Thoracic aorta (tissue), 2 donors: ENCODE measurements at regions not wholly inside any gene's neighbourhood (a gene's known extent, or its start where the extent isn't known, plus 50 kb on each side); places are given as distances from the start of the nearest gene placed in this dataset.

Experiments
- ATAC-seq: fragments of 150-250 bp; one replicate; pipeline ENCODE4 v1.8.0; 2017; ENCODE audit warnings: low read depth; ENCODE audit not compliant: insufficient number of reproducible peaks, low FRiP score
- DNase-seq: peaks from one replicate; pipeline ENCODE4 v3.0.0-alpha.2; 2020; ENCODE audit warnings: low spot score
- H3K27ac ChIP-seq, 2 donors: fragments of 200-600 bp; sonication (generic); 1 replicate in 1 of 2; 2 replicates in 1 of 2; pipeline ENCODE4 v1.5.1; 2016; ENCODE audit warnings: mild to moderate bottlenecking in 2 of 2, moderate library complexity in 2 of 2
- H3K27me3 ChIP-seq: fragments of 200-600 bp; sonication (generic); replicated peaks from 2 replicates; pipeline ENCODE4 v1.6.0; 2016; ENCODE audit warnings: mild to moderate bottlenecking; ENCODE audit not compliant: insufficient read depth
- H3K36me3 ChIP-seq: fragments of 200-600 bp; sonication (generic); one replicate; pipeline ENCODE4 v1.5.1; 2016
- H3K4me1 ChIP-seq, 2 donors: fragments of 200-600 bp; sonication (generic); 1 replicate in 1 of 2; 2 replicates in 1 of 2; pipeline versions ENCODE4 v1.5.1 to v1.6.0; 2016; ENCODE audit warnings: low read depth in 2 of 2, mild to moderate bottlenecking in 1 of 2; ENCODE audit not compliant: control insufficient read depth in 1 of 2
- H3K4me3 ChIP-seq: fragments of 200-600 bp; sonication (generic); 2 replicates; pipeline ENCODE4 v1.5.1; 2016; ENCODE audit warnings: mild to moderate bottlenecking
- H3K9me3 ChIP-seq: fragments of 200-600 bp; sonication (generic); 2 replicates; pipeline ENCODE4 v1.5.1; 2016
- TF ChIP-seq, protein P1 (sequence below): fragments of 200-600 bp; sonication (generic); IDR thresholded peaks from one replicate; pipeline ENCODE4 v1.5.1; 2019; ENCODE audit warnings: antibody characterized with exemption

DNA sequence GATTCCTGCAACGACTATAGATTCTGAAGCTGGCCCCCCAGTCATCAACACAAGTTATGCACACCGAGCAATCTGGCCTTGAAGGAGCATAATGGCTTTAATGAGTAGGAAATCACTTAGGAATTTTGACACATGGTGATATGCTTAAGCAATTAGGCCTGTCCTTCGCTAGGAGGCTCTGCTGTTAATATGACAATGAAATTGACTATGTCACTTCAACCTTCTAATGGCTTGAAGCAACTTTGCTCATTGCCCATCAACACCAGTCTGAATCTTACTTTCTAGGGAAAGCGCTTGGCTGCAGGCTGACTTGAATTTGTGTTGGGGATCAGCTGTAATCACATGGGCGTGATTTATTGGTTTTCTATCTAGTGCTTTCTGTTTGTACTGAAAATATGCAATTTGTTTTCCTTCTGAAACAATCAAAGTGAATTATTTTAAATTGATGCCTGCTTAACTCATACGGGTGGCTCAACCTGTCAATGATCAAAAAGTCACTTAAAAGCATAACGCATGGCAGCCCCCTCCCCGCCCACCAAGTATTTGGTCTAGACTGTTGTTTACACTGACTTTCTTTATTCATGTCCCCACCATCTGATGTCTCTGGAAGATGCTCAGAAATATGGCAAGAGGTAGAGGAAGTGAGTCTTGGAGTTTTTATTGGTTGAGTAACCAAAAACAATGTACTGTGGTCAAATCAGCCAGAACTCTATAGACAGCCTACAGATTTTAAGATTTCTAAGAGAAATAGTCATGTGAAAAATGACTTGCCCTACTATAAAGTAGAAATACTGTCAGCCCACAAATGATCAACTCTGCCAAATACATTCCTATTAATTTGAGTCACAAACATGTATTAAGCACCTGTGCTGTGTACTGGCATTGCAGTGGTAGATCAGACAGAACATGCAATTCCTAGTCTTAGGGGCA, 344.9 kb downstream of the RBM43 start:
- TF ChIP-seq, protein P1, sequence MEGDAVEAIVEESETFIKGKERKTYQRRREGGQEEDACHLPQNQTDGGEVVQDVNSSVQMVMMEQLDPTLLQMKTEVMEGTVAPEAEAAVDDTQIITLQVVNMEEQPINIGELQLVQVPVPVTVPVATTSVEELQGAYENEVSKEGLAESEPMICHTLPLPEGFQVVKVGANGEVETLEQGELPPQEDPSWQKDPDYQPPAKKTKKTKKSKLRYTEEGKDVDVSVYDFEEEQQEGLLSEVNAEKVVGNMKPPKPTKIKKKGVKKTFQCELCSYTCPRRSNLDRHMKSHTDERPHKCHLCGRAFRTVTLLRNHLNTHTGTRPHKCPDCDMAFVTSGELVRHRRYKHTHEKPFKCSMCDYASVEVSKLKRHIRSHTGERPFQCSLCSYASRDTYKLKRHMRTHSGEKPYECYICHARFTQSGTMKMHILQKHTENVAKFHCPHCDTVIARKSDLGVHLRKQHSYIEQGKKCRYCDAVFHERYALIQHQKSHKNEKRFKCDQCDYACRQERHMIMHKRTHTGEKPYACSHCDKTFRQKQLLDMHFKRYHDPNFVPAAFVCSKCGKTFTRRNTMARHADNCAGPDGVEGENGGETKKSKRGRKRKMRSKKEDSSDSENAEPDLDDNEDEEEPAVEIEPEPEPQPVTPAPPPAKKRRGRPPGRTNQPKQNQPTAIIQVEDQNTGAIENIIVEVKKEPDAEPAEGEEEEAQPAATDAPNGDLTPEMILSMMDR = no peak
- no peak overlapping the region for H3K27ac ChIP-seq
- no peaks in the 10 kb centered on the region for H3K36me3 ChIP-seq
- DNase-seq (no peak), ATAC-seq (no peak)
- no peaks in the 10 kb centered on the region for H3K9me3 ChIP-seq
- H3K4me1 ChIP-seq = peaks cover 0 to 3% of the 10 kb centered on the region in 2 donors
- no peak overlapping the region for H3K4me3 ChIP-seq
- no peaks in the 10 kb centered on the region for H3K27me3 ChIP-seq

DNA sequence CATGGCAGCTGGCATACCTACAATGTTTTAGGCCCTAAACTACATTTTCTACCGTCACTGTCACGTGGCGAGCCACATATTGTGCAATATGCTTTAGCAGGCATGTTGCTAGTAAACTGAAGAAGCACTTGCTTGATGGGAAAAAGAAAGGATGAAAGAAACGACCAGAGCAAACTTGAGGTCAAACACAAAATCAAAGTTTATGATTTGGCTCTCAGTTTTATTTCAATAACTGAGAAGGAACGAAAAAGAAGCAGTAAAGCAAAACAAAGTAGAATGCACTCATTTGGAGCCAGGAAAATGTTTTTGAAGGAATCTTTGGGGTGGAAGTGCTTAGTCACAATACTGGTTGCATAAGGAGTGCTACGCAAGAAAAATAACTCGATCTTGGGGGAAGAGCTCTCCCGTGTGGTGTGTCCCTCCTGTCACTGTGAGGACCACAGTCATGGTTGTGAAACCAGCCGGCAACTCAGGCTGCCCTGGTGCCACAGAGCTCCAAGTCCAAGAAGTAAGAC, 349.8 kb downstream of the RBM43 start:
- H3K27ac ChIP-seq = peak overlapping the region in 1 of 2 donors; percentile 8
- TF ChIP-seq, protein P1 = no peak

DNA sequence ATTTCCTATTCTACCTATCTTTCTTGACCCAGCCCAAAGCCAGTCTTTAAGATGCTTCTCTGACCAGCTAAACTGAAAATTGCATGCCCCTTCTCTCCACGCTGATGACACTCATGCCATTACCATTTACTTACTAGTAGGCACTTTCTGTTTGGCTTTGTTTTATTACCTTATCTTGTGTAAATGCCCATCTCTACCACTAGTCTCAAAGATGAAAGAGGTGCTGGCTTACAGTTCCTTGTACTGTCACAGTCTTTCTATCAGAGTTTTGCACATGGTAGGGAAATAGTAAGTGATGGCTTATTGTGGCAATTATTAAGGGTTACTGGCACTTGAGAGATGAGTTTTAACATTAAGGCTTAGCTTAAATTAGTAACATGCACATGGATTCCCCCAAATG, 352.1 kb downstream of the RBM43 start:
- Histone ChIP-seq H3K4me3 (no peak overlapping the region), H3K9me3 (no peaks in the 10 kb centered on the region), H3K36me3 (no peaks in the 10 kb centered on the region), H3K27me3 (no peaks in the 10 kb centered on the region), H3K27ac (no peak overlapping the region), H3K4me1 (peaks cover 0 to 3% of the 10 kb centered on the region in 2 donors)
- DNase-seq (no peak), ATAC-seq (no peak)
- TF ChIP-seq, protein P1 = no peak

More for the DNA sequence above, 349.8 kb downstream of the RBM43 start:
- Histone ChIP-seq H3K4me1 (peaks cover 0 to 3% of the 10 kb centered on the region in 2 donors), H3K9me3 (no peaks in the 10 kb centered on the region), H3K36me3 (no peaks in the 10 kb centered on the region), H3K27me3 (no peaks in the 10 kb centered on the region), H3K4me3 (peak overlapping the region; percentile 30)
- ATAC-seq (peak; percentile 75), DNase-seq (no peak)

DNA sequence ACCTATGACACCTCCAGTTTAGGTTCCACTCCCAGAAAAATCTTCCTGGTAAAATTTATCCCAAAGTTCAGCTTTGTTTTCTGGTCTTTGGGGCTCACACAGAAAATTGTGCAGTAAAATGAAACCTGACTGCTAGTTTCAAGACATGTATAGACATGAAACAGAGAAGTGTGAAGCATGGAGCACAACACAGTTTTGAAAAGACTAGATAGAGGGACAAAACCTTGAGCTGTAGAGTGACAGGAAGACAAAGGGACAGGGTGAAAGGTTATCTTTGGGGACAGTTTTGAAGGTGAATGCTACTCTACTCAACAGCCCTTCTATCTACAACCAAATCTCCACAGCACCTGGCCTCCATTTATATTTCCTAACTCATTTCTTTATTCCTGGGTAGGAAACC, 352.6 kb downstream of the RBM43 start:
- no peaks in the 10 kb centered on the region for H3K36me3 ChIP-seq
- no peak overlapping the region for H3K27ac ChIP-seq
- TF ChIP-seq, protein P1 = no peak
- H3K4me1 ChIP-seq = peaks cover 0 to 3% of the 10 kb centered on the region in 2 donors
- ATAC-seq (no peak), DNase-seq (no peak)
- H3K27me3 ChIP-seq = no peaks in the 10 kb centered on the region
- H3K9me3 ChIP-seq = no peaks in the 10 kb centered on the region
- no peak overlapping the region for H3K4me3 ChIP-seq

DNA sequence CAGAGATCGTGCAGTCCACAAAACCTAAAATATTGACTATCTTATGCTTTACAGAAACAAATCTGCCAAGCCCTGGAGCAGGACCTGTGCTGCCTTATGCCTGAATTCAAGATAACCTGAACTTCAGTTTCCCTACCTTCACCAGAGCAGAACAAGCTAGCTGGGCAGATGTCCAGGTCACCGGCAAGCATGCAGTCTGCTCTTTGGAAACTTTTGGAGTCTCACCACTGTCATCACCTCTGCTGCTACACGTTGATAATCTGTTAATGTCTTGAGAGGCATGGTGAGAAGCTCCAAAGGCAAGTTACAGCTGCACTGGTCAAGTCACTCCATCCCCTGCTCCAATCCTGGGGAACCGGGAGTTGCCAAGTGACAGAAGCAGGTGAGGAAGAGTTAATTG, 354.2 kb downstream of the RBM43 start:
- Histone ChIP-seq H3K36me3 (no peaks in the 10 kb centered on the region), H3K27ac (no peak overlapping the region), H3K9me3 (no peaks in the 10 kb centered on the region), H3K4me1 (peaks cover 0 to 3% of the 10 kb centered on the region in 2 donors), H3K27me3 (no peaks in the 10 kb centered on the region), H3K4me3 (no peak overlapping the region)
- TF ChIP-seq, protein P1 = no peak
- ATAC-seq = no peak
- no peak for DNase-seq
